ENCODE measurements at regions not wholly inside any gene's neighbourhood (a gene's known extent, or its start where the extent isn't known, plus 50 kb on each side); places are given as distances from the start of the nearest gene placed in this dataset.

DNA sequence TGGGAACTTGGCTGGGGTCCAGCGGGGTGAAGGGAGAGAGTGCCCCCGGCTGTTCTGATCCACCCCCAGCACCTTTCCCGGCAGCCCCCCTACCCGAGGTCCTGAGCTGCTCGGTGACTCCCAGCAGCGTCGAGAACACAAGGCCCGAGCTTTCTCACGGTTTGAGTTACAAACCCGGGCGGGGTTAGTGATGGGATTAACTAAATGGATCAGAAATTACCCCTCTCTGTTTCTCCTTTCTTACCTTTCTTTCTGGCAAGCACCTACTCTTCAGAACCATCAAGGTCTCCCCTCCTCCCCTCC is 139.4 kb upstream of the GPC1 start:
- no peak for DNase-seq
- Histone ChIP-seq H3K4me3 (ENCODE audit: low read length) (no peak overlapping the region), H3K27me3 (ENCODE audit: insufficient read depth, low read length, poor library complexity, severe bottlenecking) (no peaks in the 10 kb centered on the region), H3K27ac (ENCODE audit: low read depth, low read length) (no peak overlapping the region), H3K4me1 (ENCODE audit: insufficient read depth, low read length) (no peaks in the 10 kb centered on the region), H3K9me3 (ENCODE audit: low read length) (no peaks in the 10 kb centered on the region), H3K36me3 (ENCODE audit: insufficient read depth, low read length) (no peaks in the 10 kb centered on the region)
- Mint-ChIP-seq H3K27ac (no peak overlapping the region), H3K4me1 (no peaks in the 10 kb centered on the region), H3K9me3 (no peaks in the 10 kb centered on the region), H3K36me3 (no peaks in the 10 kb centered on the region), H3K4me3 (no peak overlapping the region), H3K27me3 (peaks cover 1 to 3% of the 10 kb centered on the region in 2 donors)
- POLR2A ChIA-PET, result no interaction called here
- CTCF ChIA-PET, result no interaction called here

GRCh38 chr2:240296476-240297255 is 138.8 kb upstream of the GPC1 start:
- Mint-ChIP-seq H3K27me3 (peaks cover 6 to 9% of the 10 kb centered on the region in 2 donors), H3K4me1 (no peaks in the 10 kb centered on the region), H3K4me3 (no peak overlapping the region), H3K9me3 (no peaks in the 10 kb centered on the region), H3K27ac (peak overlapping the region in 1 of 8 donors; percentile 61), H3K36me3 (no peaks in the 10 kb centered on the region)
- H3K36me3 ChIP-seq (ENCODE audit: insufficient read depth, low read length), result no peaks in the 10 kb centered on the region
- no peaks in the 10 kb centered on the region for H3K9me3 ChIP-seq (ENCODE audit: low read length)
- H3K27me3 ChIP-seq (ENCODE audit: insufficient read depth, low read length, poor library complexity, severe bottlenecking), result no peaks in the 10 kb centered on the region
- H3K4me3 ChIP-seq (ENCODE audit: low read length), result no peak overlapping the region
- H3K4me1 ChIP-seq (ENCODE audit: insufficient read depth, low read length), result no peaks in the 10 kb centered on the region
- H3K27ac ChIP-seq (ENCODE audit: low read depth, low read length), result no peak overlapping the region
- ChIA-PET CTCF (no interaction called here), POLR2A (no interaction called here)
- DNase-seq, result no peak

GRCh38 chr2:240297256-240298116 is 138.0 kb upstream of the GPC1 start:
- H3K27ac Mint-ChIP-seq, result peak overlapping the region in 1 of 8 donors; percentile 19
- Histone ChIP-seq H3K4me3 (ENCODE audit: low read length) (no peak overlapping the region), H3K36me3 (ENCODE audit: insufficient read depth, low read length) (no peaks in the 10 kb centered on the region), H3K27ac (ENCODE audit: low read depth, low read length) (no peak overlapping the region), H3K9me3 (ENCODE audit: low read length) (no peaks in the 10 kb centered on the region), H3K4me1 (ENCODE audit: insufficient read depth, low read length) (no peaks in the 10 kb centered on the region), H3K27me3 (ENCODE audit: insufficient read depth, low read length, poor library complexity, severe bottlenecking) (no peaks in the 10 kb centered on the region)
- CTCF ChIA-PET, result no interaction called here
- H3K9me3 Mint-ChIP-seq, result no peaks in the 10 kb centered on the region
- DNase-seq, result no peak
- POLR2A ChIA-PET, result no interaction called here
- no peaks in the 10 kb centered on the region for H3K36me3 Mint-ChIP-seq
- H3K27me3 Mint-ChIP-seq, result peaks cover 10 to 15% of the 10 kb centered on the region in 2 donors
- no peak overlapping the region for H3K4me3 Mint-ChIP-seq
- no peaks in the 10 kb centered on the region for H3K4me1 Mint-ChIP-seq

- no peaks in the 10 kb centered on the region for H3K9me3 Mint-ChIP-seq
- H3K4me1 Mint-ChIP-seq, result no peaks in the 10 kb centered on the region
- H3K27me3 Mint-ChIP-seq, result peaks cover 10 to 18% of the 10 kb centered on the region in 2 donors
- no peak for DNase-seq
- Histone ChIP-seq H3K36me3 (ENCODE audit: insufficient read depth, low read length) (no peaks in the 10 kb centered on the region), H3K27me3 (ENCODE audit: insufficient read depth, low read length, poor library complexity, severe bottlenecking) (no peaks in the 10 kb centered on the region), H3K4me1 (ENCODE audit: insufficient read depth, low read length) (no peaks in the 10 kb centered on the region), H3K27ac (ENCODE audit: low read depth, low read length) (no peak overlapping the region), H3K9me3 (ENCODE audit: low read length) (no peaks in the 10 kb centered on the region), H3K4me3 (ENCODE audit: low read length) (no peak overlapping the region)
- CTCF ChIA-PET, result no interaction called here
- POLR2A ChIA-PET, result no interaction called here
- no peak overlapping the region for H3K27ac Mint-ChIP-seq
- no peaks in the 10 kb centered on the region for H3K36me3 Mint-ChIP-seq
- no peak overlapping the region for H3K4me3 Mint-ChIP-seq
Measured at GRCh38 chr2:240298117-240298790, 137.2 kb upstream of the GPC1 start.

DNA sequence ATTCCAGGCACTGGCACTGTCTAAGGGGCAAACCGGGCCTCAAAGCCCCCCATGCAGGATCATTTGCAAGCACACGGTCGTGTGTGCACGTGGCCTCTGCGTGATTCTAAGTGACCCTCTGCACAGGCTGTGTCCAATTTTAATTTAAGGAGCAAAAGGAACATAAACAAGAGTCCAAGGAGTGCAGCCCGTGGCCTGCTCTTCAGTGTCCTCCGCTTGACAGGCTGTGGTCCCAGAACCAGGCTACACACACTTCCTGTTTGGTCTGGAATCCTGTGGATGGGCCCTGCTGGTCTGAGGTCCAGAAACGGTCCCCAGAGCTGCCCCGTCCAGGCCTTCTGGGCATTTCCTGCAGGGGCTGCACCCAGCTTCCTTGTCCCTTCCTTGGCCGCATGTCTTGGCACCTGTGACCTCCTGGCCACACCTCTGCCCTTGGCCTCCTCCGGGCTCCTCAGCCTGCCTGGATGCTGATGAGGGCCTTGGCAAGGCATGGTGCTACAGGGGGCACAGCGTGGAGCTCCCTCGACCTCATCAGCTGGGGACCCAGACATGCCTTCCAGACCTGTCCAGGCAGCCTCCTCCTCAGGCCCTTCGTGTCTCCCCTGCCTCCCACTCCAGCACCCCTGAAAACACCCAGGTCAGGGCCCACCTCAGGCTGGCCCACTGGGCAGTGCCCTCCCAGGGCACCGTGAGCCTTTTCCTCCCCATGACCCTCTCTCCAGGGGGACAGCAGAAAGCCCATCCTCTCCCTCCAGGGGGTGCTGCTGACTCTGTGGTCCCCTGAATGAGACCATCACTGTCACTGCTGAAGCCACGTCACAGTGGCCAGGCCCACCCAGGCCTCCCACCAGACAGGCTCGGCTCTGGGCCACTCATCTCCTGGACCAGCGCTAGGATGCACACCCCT is 136.4 kb upstream of the GPC1 start:
- no peak for DNase-seq

DNA sequence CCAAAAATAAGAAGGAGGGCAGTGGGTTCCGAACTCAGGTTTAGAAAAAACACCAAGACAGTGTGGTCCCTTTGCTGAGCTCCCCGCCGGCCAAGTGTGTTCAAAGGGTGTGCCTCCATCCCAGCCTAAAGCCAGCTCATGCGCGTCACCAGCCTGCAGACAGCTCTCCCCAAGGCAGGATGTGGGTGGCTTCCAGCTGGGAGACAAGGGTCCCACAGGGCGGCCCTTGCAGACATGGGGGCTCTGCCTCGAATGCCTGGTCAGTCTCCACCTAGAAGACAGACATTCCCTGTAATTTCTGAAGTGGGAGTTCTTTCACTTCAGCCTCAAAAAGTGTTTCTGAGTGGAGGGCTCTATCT is 135.8 kb upstream of the GPC1 start:
- Mint-ChIP-seq H3K27ac (no peak overlapping the region), H3K27me3 (peaks cover 10 to 27% of the 10 kb centered on the region in 2 donors), H3K9me3 (no peaks in the 10 kb centered on the region), H3K4me3 (no peak overlapping the region), H3K4me1 (no peaks in the 10 kb centered on the region), H3K36me3 (no peaks in the 10 kb centered on the region)
- H3K4me1 ChIP-seq (ENCODE audit: insufficient read depth, low read length), result no peaks in the 10 kb centered on the region
- DNase-seq, result no peak
- no peak overlapping the region for H3K27ac ChIP-seq (ENCODE audit: low read depth, low read length)
- no peak overlapping the region for H3K4me3 ChIP-seq (ENCODE audit: low read length)
- POLR2A ChIA-PET, result no interaction called here
- no peaks in the 10 kb centered on the region for H3K36me3 ChIP-seq (ENCODE audit: insufficient read depth, low read length)
- CTCF ChIA-PET, result no interaction called here
- H3K9me3 ChIP-seq (ENCODE audit: low read length), result no peaks in the 10 kb centered on the region
- no peaks in the 10 kb centered on the region for H3K27me3 ChIP-seq (ENCODE audit: insufficient read depth, low read length, poor library complexity, severe bottlenecking)

More for the DNA sequence above, 136.4 kb upstream of the GPC1 start:
- Mint-ChIP-seq H3K27me3 (peaks cover 10 to 26% of the 10 kb centered on the region in 2 donors), H3K9me3 (no peaks in the 10 kb centered on the region), H3K4me1 (no peaks in the 10 kb centered on the region), H3K36me3 (no peaks in the 10 kb centered on the region), H3K4me3 (no peak overlapping the region), H3K27ac (no peak overlapping the region)
- no peaks in the 10 kb centered on the region for H3K36me3 ChIP-seq (ENCODE audit: insufficient read depth, low read length)
- no peaks in the 10 kb centered on the region for H3K9me3 ChIP-seq (ENCODE audit: low read length)
- POLR2A ChIA-PET, result no interaction called here
- H3K4me1 ChIP-seq (ENCODE audit: insufficient read depth, low read length), result no peaks in the 10 kb centered on the region
- H3K27me3 ChIP-seq (ENCODE audit: insufficient read depth, low read length, poor library complexity, severe bottlenecking), result no peaks in the 10 kb centered on the region
- no peak overlapping the region for H3K27ac ChIP-seq (ENCODE audit: low read depth, low read length)
- H3K4me3 ChIP-seq (ENCODE audit: low read length), result no peak overlapping the region
- CTCF ChIA-PET, result no interaction called here

GRCh38 chr2:240300261-240300821 is 135.1 kb upstream of the GPC1 start:
- Mint-ChIP-seq H3K36me3 (no peaks in the 10 kb centered on the region), H3K9me3 (no peaks in the 10 kb centered on the region), H3K4me3 (no peak overlapping the region), H3K4me1 (no peaks in the 10 kb centered on the region), H3K27ac (no peak overlapping the region), H3K27me3 (peaks cover 10 to 27% of the 10 kb centered on the region in 2 donors)
- no peak overlapping the region for H3K4me3 ChIP-seq (ENCODE audit: low read length)
- H3K9me3 ChIP-seq (ENCODE audit: low read length), result no peaks in the 10 kb centered on the region
- no peak for DNase-seq
- ChIA-PET CTCF (no interaction called here), POLR2A (no interaction called here)
- H3K36me3 ChIP-seq (ENCODE audit: insufficient read depth, low read length), result no peaks in the 10 kb centered on the region
- no peaks in the 10 kb centered on the region for H3K4me1 ChIP-seq (ENCODE audit: insufficient read depth, low read length)
- H3K27me3 ChIP-seq (ENCODE audit: insufficient read depth, low read length, poor library complexity, severe bottlenecking), result no peaks in the 10 kb centered on the region
- no peak overlapping the region for H3K27ac ChIP-seq (ENCODE audit: low read depth, low read length)

Measured in CD8-positive, alpha-beta memory T cell (primary cell).